ENCODE measurements at regions not wholly inside any gene's neighbourhood (a gene's known extent, or its start where the extent isn't known, plus 50 kb on each side); places are given as distances from the start of the nearest gene placed in this dataset.

- Histone ChIP-seq H2AFZ (ENCODE audit: low read depth, low read length) (no peak overlapping the region), H3K36me3 (ENCODE audit: insufficient read depth, low read length) (no peaks in the 10 kb centered on the region), H3K27me3 (ENCODE audit: insufficient read depth, low read length) (no peaks in the 10 kb centered on the region), H3K9me3 (ENCODE audit: low read length) (no peaks in the 10 kb centered on the region), H3K4me3 (ENCODE audit: low read length) (no peak overlapping the region), H3K4me1 (ENCODE audit: insufficient read depth, low read length) (no peaks in the 10 kb centered on the region)
These were observed 241.7 kb downstream of the PPP1R2C start for GRCh38 chrX:42536286-42536685.

GRCh38 chrX:42535233-42535632 is 242.7 kb downstream of the PPP1R2C start:
- H2AFZ ChIP-seq (ENCODE audit: low read depth, low read length): no peak overlapping the region
- no peaks in the 10 kb centered on the region for H3K27me3 ChIP-seq (ENCODE audit: insufficient read depth, low read length)
- no peak overlapping the region for H3K4me3 ChIP-seq (ENCODE audit: low read length)
- H3K4me1 ChIP-seq (ENCODE audit: insufficient read depth, low read length): no peaks in the 10 kb centered on the region
- H3K9me3 ChIP-seq (ENCODE audit: low read length): no peaks in the 10 kb centered on the region
- no peaks in the 10 kb centered on the region for H3K36me3 ChIP-seq (ENCODE audit: insufficient read depth, low read length)

DNA sequence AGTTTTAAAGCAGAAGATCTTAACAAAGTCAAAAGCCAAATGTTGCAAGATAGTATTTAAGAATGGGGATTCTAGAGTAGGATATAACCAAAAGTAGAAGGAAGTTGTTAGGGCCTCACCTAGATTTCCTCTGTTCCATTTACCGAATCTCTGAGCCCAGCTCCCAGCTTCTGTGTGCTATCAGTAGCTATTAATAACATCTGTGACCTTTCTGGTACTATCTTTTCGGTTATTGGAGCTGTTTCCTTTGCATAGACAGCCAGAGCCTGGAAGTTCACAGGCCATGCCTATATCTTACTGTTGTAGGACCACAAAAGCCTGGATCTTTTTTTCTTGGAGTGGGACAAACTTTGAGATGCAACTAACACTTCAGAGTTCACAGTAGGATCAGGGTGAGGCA is 244.2 kb downstream of the PPP1R2C start:
- Histone ChIP-seq H3K4me1 (ENCODE audit: insufficient read depth, low read length) (no peaks in the 10 kb centered on the region), H3K9me3 (ENCODE audit: low read length) (no peaks in the 10 kb centered on the region), H3K27me3 (ENCODE audit: insufficient read depth, low read length) (no peaks in the 10 kb centered on the region), H2AFZ (ENCODE audit: low read depth, low read length) (no peak overlapping the region), H3K4me3 (ENCODE audit: low read length) (no peak overlapping the region), H3K36me3 (ENCODE audit: insufficient read depth, low read length) (no peaks in the 10 kb centered on the region)

DNA sequence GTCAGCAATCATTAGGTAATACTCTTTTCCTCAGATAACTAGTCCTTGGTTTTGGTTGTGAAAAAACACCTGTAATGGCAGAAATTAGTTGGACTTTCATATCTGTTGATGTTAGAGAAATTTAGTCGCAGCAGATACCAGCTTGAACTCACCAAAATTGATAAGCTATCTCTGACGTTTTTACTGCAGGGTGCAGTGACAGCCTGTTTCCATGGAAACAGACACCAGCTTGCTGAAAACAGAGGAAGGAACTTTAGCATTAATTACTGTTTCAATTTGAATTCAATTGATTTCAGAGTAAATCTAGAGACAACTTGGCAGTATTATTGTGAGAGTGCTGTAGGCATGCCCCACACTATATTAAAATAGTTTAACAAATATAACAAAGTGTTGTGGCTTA is 246.5 kb downstream of the PPP1R2C start:
- no peaks in the 10 kb centered on the region for H3K27me3 ChIP-seq (ENCODE audit: insufficient read depth, low read length)

DNA sequence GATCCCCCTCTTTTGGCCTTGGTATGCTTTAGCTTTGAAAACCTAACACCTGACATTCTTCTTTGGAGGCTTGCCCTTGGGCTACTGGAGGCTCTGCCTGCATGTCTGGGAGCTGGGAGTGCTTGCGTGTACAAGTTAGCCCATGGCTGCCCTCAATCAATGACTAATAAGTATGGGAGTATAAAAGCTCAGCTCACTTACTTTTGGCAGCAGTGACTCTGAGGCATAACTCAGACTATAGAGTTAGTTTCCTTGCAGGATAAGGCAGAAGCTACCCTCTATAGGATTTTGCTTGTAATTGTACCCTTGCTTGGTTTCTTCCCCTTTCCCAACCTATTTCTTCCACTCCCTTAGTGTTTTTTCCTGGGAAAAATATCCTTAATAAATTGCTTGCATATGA is 247.9 kb downstream of the PPP1R2C start:
- no peaks in the 10 kb centered on the region for H3K4me1 ChIP-seq (ENCODE audit: insufficient read depth, low read length)
- H2AFZ ChIP-seq (ENCODE audit: low read depth, low read length): no peak overlapping the region
- no peaks in the 10 kb centered on the region for H3K9me3 ChIP-seq (ENCODE audit: low read length)
- no peaks in the 10 kb centered on the region for H3K36me3 ChIP-seq (ENCODE audit: insufficient read depth, low read length)
- H3K4me3 ChIP-seq (ENCODE audit: low read length): no peak overlapping the region
- no peaks in the 10 kb centered on the region for H3K27me3 ChIP-seq (ENCODE audit: insufficient read depth, low read length)

More for the DNA sequence above, 246.5 kb downstream of the PPP1R2C start:
- no peaks in the 10 kb centered on the region for H3K9me3 ChIP-seq (ENCODE audit: low read length)
- no peaks in the 10 kb centered on the region for H3K4me1 ChIP-seq (ENCODE audit: insufficient read depth, low read length)
- no peak overlapping the region for H2AFZ ChIP-seq (ENCODE audit: low read depth, low read length)
- H3K36me3 ChIP-seq (ENCODE audit: insufficient read depth, low read length): no peaks in the 10 kb centered on the region
- no peak overlapping the region for H3K4me3 ChIP-seq (ENCODE audit: low read length)

DNA sequence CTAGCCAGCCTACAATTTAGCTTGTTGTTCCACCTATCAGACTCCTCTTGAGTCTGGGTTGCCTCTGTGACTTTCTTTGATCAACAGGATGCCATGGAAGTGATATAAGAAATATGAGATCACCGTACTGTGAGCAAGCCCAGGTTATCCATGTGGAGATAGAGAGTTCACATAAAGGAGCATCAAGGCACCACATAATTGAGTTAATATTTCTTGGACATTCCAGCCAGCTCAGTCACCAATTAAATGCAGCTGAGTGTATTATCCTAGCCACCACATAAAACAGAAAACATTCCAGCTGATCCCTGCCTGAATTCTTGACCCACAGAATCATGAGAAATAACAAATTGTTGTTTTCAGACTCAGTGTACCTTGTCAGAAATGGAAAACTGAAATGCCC is 253.6 kb downstream of the PPP1R2C start:
- Histone ChIP-seq H3K4me3 (ENCODE audit: low read length) (no peak overlapping the region), H2AFZ (ENCODE audit: low read depth, low read length) (no peak overlapping the region), H3K4me1 (ENCODE audit: insufficient read depth, low read length) (no peaks in the 10 kb centered on the region), H3K36me3 (ENCODE audit: insufficient read depth, low read length) (no peaks in the 10 kb centered on the region), H3K9me3 (ENCODE audit: low read length) (no peaks in the 10 kb centered on the region), H3K27me3 (ENCODE audit: insufficient read depth, low read length) (peaks cover 4% of the 10 kb centered on the region)

GRCh38 chrX:42519666-42520231 is 258.2 kb downstream of the PPP1R2C start:
- H3K4me1 ChIP-seq (ENCODE audit: insufficient read depth, low read length): no peaks in the 10 kb centered on the region
- no peak overlapping the region for H2AFZ ChIP-seq (ENCODE audit: low read depth, low read length)
- peaks cover 4% of the 10 kb centered on the region for H3K27me3 ChIP-seq (ENCODE audit: insufficient read depth, low read length)
- H3K9me3 ChIP-seq (ENCODE audit: low read length): no peaks in the 10 kb centered on the region
- no peaks in the 10 kb centered on the region for H3K36me3 ChIP-seq (ENCODE audit: insufficient read depth, low read length)
- no peak overlapping the region for H3K4me3 ChIP-seq (ENCODE audit: low read length)

DNA sequence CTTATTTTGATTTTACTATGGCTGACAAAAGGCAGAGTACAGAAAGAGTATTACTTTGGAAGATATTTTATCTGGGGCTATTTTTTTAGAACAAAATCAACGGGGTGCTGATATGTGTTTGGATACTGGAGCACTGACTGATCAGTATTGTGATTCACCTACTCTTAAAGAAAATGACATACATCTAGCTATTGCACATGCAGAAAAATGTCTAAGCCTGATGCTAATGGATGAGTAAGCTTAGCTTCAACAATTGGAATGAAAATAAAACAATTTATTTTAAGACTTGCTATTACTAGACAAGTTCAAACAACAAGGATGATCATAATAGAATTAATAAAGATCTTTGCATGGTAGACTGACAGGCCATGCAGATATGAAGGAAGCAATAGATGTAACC is 262.0 kb downstream of the PPP1R2C start:
- no peaks in the 10 kb centered on the region for H3K4me1 ChIP-seq (ENCODE audit: insufficient read depth, low read length)
- H3K4me3 ChIP-seq (ENCODE audit: low read length): no peak overlapping the region
- H2AFZ ChIP-seq (ENCODE audit: low read depth, low read length): no peak overlapping the region
- H3K9me3 ChIP-seq (ENCODE audit: low read length): no peaks in the 10 kb centered on the region
- H3K36me3 ChIP-seq (ENCODE audit: insufficient read depth, low read length): no peaks in the 10 kb centered on the region
- H3K27me3 ChIP-seq (ENCODE audit: insufficient read depth, low read length): no peaks in the 10 kb centered on the region

GRCh38 chrX:42505016-42505415 is 272.9 kb downstream of the PPP1R2C start:
- Histone ChIP-seq H3K9me3 (ENCODE audit: low read length) (no peaks in the 10 kb centered on the region), H3K4me3 (ENCODE audit: low read length) (no peak overlapping the region), H3K27me3 (ENCODE audit: insufficient read depth, low read length) (no peaks in the 10 kb centered on the region)

GRCh38 chrX:42499620-42500019 is 278.3 kb downstream of the PPP1R2C start:
- no peak overlapping the region for H3K4me3 ChIP-seq (ENCODE audit: low read length)
- no peaks in the 10 kb centered on the region for H3K4me1 ChIP-seq (ENCODE audit: insufficient read depth, low read length)
- H2AFZ ChIP-seq (ENCODE audit: low read depth, low read length): no peak overlapping the region
- H3K27me3 ChIP-seq (ENCODE audit: insufficient read depth, low read length): no peaks in the 10 kb centered on the region
- no peaks in the 10 kb centered on the region for H3K36me3 ChIP-seq (ENCODE audit: insufficient read depth, low read length)
- H3K9me3 ChIP-seq (ENCODE audit: low read length): no peaks in the 10 kb centered on the region

More at GRCh38 chrX:42505016-42505415, 272.9 kb downstream of the PPP1R2C start:
- H3K36me3 ChIP-seq (ENCODE audit: insufficient read depth, low read length): no peaks in the 10 kb centered on the region
- no peaks in the 10 kb centered on the region for H3K4me1 ChIP-seq (ENCODE audit: insufficient read depth, low read length)
- H2AFZ ChIP-seq (ENCODE audit: low read depth, low read length): no peak overlapping the region

DNA sequence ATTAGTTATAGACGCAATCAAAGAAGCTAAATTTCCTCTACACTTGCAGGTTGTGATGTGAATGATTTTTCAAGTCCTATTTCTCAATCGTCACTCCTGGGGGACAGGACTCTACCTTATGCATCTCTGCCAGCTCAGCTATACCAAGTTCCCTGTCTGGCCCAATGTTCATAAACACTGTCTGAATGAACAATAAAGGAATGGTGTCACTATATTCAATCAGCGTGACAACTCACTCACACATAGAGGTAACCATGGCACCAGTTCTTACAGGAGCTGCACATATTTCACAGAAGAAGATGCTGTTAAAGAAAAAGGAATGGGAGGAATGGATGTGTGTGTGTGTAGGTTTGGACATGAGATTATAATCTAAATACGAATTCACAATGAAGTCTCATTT is 280.6 kb downstream of the PPP1R2C start:
- Histone ChIP-seq H3K36me3 (ENCODE audit: insufficient read depth, low read length) (no peaks in the 10 kb centered on the region), H3K4me1 (ENCODE audit: insufficient read depth, low read length) (no peaks in the 10 kb centered on the region), H3K27me3 (ENCODE audit: insufficient read depth, low read length) (no peaks in the 10 kb centered on the region), H2AFZ (ENCODE audit: low read depth, low read length) (no peak overlapping the region), H3K4me3 (ENCODE audit: low read length) (no peak overlapping the region), H3K9me3 (ENCODE audit: low read length) (no peaks in the 10 kb centered on the region)

GRCh38 chrX:42496239-42496638 is 281.7 kb downstream of the PPP1R2C start:
- Histone ChIP-seq H3K9me3 (ENCODE audit: low read length) (no peaks in the 10 kb centered on the region), H3K36me3 (ENCODE audit: insufficient read depth, low read length) (no peaks in the 10 kb centered on the region), H3K27me3 (ENCODE audit: insufficient read depth, low read length) (no peaks in the 10 kb centered on the region), H2AFZ (ENCODE audit: low read depth, low read length) (no peak overlapping the region), H3K4me3 (ENCODE audit: low read length) (no peak overlapping the region), H3K4me1 (ENCODE audit: insufficient read depth, low read length) (no peaks in the 10 kb centered on the region)

DNA sequence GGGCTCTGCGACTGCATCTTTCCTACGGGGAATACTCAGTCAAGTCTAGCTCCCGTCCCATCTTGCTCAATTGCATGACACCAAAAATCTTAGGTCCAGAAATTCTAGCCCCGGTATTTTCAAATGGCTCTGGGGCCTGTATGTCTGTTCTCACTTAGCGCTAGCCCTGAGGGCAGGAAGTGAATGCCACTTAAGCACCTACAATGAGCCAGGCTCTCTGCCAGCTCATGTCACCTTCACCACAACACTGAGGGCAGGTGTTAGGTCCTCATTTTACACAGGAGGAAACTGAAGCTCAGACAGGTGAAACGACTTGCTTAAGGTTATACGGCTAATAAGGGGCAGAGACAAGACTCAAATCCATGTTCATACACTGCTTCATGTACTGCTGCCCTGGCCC is 282.8 kb downstream of the PPP1R2C start:
- Histone ChIP-seq H3K4me3 (ENCODE audit: low read length) (no peak overlapping the region), H2AFZ (ENCODE audit: low read depth, low read length) (no peak overlapping the region), H3K36me3 (ENCODE audit: insufficient read depth, low read length) (no peaks in the 10 kb centered on the region), H3K4me1 (ENCODE audit: insufficient read depth, low read length) (no peaks in the 10 kb centered on the region), H3K27me3 (ENCODE audit: insufficient read depth, low read length) (no peaks in the 10 kb centered on the region), H3K9me3 (ENCODE audit: low read length) (no peaks in the 10 kb centered on the region)

DNA sequence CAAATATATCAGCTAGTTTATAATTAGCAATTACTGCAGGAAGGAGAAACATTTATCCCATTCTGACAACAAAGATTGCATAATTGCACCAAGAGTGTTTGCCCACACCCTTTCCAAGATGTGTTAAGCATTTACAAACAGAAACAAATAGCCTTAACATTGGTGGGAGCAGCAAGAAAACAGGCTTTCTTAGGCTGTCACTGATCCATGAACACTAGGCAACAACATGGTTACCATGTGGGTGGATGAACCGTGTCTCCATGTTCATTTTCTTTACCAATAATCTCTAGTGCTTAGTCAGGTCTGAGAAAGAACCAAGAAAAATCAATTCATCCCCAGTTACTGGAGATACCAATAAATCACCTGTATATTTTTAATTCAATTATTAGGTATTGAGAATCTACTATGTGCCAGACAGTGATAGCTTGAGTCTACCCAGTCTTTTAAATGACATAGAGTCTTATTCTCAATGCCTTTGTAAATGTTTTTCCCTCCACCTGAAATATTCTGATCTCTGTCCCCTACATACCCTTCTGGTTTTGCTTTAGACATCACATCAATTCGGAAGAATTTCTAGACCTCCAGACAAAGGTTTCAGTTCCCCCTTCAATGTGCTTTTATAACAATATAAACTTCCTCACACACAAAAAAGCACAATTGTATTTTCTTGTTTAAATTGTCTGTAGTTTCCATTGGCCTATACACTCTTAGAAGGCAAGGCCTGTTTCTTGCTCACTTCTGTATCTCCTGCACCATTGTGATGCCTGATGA is 286.6 kb downstream of the PPP1R2C start:
- Histone ChIP-seq H3K9me3 (ENCODE audit: low read length) (no peaks in the 10 kb centered on the region), H3K4me1 (ENCODE audit: insufficient read depth, low read length) (no peaks in the 10 kb centered on the region), H3K4me3 (ENCODE audit: low read length) (no peak overlapping the region), H3K36me3 (ENCODE audit: insufficient read depth, low read length) (no peaks in the 10 kb centered on the region), H3K27me3 (ENCODE audit: insufficient read depth, low read length) (no peaks in the 10 kb centered on the region), H2AFZ (ENCODE audit: low read depth, low read length) (no peak overlapping the region)

All from neuron (in vitro differentiated cells).